NK-92 treated with Interleukin-12 subunit alpha and Interleukin-12 subunit beta, amount 100 ng/mL, for 24 hours (cell line): ENCODE measurements at regions not wholly inside any gene's neighbourhood (a gene's known extent, or its start where the extent isn't known, plus 50 kb on each side); places are given as distances from the start of the nearest gene placed in this dataset.

Source experiments
- DNase-seq: peaks from one replicate; lab custom pipeline; 2025; lab: John Stamatoyannopoulos, UW

DNA sequence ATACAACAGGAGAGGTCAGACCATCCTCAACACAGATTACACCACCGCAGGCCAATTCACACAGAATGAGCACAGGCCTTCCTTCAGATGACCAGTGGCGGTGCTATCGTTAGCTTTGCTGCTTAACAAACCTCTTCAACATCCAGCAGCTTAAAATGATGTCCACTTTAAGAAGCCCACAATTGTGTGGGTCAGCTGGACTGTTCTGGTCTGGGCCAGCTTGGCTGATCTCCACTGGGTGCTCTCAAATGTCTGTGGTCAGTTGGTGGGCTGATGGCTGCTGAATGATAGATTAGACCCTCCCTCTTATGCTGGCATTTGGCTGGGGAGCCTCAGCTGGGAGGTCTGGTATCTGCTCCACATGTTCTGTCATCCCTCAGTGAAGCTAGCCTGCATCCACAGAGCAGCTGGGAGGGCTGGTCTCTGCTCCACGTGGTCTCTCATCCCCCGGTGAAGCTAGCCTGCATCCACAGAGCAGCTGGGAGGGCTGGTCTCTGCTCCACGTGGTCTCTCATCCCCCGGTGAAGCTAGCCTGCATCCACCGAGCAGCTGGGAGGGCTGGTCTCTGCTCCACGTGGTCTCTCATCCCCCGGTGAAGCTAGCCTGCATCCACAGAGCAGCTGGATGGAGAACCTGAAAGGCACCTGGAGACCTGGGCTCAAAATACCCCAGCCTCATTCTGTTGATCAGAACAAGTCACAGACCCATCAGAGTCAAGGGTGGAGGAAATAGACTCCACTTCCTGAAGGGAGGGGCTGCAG, 203.6 kb upstream of the DIO3 start:
- DNase-seq = no peak

DNA sequence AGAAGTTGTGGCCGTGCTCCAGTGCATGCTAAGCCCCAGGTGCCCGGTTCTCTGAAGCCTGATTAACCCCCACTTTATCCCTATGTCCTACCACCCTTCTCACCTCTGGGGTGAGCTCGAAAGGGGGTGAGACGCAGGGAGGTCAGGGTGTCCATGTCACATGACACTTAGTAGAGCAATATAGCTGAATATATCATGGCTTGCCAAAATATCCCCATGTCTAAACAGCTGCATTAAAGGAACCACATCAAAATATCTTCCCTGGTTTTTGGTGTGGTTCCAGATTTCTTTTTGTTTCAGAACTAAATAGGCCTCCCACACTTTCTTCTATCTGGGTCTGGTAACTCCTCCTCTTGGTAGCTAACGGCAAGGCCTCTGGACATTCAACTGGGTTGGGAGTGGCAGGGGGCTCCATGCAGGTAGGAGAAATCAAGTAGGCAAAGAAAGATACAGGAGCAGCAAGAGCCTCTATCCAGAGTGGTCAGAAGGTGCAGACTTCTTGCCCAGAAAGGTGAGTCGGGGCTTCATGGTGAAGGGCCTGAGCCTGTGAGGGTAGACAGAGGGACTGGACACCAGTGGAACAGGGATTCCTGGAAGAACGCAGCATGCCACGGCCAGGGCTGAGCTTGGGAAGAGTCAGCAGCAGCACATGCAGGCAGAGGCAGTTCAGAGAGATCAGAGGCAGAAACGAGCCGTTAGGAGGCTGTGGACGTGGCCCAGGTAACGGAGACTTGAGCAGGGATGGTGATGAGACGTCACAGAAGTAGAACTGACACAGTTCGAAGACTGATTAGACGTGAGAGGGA, 202.8 kb upstream of the DIO3 start:
- no peak for DNase-seq

DNA sequence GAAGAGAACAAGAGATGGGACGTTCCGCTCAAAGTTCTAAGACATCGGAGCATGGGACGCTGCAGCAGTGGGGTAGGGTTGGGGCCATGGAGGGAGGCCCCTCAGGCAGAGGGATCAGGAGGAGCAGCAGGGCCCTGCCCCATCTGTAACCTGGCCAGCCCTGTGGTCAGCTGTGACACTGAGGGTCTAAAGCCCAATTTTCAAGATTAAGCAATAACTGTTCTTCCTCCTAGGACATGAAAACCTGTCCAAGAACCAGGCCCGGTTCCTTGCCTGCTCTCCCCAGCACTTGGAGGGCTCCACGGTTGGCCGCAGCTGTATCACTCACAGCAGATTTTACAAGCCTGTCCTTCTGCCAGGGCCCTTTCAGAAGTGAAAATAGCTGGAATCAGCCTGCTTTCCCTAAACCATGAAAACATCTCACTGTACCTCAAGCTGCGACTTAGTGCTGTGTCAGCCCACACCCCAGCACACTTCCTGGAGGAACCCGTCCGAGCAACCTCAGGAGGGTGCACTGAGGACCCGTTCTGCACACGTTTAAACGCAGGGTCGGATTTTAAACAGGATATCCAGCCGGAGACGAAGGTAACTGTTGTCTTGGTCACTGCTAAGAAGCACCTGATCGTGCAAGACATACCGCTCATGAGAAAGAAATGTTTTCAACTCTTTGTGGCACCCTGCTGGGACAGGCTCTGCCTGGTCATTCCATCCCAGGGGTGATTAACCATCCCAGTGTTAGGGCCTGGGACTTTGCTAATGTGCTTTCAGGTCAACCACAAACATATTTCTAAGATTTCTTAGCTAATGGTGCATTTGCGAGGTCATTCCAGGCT, 201.9 kb upstream of the DIO3 start:
- DNase-seq = no peak

DNA sequence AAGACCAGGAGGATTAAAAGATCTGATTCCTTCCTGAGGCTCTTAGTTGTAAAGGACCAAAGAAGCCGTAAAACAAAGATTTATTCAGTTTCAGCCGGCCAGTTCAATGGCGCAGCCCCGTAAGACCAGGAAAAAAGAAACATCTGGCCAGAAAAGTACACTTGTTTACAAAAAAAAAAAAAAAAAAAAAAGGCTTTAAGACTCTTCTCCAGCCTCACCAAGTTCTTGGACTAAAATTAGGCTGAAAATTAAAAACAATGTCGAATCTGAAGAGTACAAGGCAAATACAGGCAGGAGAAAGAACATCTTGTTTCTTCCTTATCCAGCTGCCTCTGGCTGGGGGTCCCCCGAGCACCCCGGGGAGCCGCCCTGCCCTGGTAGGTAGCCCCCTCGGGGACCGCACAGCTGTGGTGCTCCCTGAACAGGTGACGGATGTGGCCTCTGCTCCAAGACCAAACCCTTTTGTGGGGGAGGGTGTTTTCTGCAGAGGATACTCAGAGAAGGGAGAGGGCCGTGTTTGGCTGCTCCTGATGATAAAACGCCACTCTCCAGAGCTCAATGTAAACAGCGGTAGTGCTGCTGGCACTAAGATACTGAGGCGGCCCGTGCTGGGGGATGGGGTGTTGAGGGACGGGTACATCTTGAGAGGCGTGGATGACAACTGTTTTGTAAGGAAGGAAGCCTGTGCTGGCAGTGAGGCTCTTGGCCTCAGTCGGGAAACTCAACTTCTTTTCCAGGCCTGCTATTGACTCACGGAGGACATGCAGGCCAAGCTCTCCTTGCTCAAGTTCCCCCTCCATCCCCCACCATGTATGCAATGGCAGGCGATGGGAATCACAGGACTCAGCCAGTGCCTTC, 201.0 kb upstream of the DIO3 start:
- DNase-seq = no peak

DNA sequence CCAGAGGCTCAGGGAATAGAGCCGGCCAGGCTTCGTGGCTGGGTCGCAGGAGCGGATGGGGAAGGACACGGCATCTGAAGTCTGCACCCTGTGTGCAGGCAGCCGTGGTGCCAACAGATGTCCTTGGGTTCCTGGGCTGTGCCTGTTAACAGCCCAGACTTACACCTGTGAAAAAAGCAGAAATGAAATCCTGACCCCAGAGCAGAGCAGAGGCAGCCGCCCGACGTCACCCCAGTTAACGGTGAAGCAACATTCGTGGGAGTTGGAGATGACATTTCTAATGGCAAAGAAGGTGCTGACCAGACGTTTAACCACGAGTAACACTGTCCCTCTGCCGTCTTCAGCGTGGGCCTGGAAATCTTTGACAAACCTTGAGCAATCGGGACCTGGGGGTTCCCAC, 200.3 kb upstream of the DIO3 start:
- no peak for DNase-seq

DNA sequence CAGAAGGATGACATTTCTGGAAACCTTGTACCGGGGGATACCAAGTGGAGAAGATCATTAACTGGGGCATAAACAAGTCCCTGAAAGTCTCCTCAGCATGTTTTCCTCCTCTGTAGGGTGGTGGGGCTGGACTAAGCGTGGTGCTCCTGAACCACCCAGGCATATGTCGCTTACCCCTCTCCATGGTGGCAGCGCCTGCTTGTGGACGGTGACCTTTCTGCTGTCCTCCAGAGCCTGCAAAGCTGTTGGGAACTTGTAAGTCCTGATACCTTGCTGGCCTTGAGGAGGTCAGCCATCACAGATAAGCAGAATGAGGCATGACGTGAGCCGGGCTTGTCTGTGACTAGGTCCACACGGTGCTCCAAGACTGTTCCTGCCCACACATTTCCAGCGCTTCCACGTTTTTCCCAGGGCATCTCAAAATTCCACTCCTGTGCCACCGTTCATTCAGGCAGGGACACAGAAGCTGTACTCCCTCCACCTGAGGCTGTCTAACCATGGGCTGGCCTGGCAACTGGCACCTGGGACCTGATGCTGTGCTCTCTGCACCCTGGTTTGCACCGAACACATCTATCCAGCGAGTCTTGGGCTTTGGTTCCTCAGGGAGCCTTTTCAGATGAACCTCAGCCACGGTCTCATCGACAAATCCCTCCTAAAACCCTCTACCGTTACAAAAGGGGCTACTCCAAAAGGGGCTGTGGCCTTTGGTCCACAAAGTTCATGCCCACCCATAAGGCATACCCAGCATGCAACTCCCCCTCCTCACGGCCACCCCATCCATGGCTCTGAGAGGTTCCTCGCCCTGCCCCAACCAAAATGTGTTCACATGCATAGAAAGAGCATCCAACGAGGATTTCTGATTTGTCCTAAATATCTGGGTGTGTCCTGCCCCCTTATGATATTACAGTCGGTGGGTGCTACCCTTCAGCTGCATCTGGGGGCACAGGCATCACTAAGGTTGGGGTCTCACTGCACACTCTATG, 199.6 kb upstream of the DIO3 start:
- no peak for DNase-seq

DNA sequence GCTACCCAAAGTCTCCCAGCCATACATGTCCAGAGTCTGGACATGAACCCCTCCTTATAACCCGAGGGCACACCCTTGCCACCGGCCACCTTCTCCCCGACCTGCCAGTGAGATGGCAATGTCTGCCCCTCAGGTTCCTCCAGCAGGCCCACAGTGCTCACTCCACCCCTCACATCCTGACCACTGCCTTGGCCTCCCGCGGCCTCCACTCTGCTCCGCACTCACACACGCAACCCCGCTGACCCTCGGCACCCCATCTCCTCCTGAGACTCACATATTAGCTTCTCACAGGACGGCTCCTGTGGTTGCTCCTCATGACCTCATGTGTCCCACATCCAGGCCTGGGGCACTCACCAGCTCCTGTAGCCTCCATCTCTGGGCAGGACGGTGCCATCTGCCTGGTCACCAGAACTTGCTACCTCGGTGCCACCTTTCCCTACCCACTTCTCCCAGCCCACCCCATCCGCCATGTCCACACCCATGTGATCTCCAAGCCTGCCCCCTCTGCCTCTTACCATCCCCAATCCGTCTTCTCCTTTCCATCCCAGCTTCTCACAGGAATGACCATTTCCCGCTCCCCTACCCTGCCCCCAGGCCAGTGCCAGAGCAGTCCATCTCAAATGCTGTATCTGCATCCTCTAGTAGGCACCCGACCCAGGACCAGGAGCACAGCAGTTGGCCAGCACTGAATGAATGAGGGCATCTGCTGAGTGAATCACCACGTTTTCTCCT, 198.6 kb upstream of the DIO3 start:
- DNase-seq = no peak

DNA sequence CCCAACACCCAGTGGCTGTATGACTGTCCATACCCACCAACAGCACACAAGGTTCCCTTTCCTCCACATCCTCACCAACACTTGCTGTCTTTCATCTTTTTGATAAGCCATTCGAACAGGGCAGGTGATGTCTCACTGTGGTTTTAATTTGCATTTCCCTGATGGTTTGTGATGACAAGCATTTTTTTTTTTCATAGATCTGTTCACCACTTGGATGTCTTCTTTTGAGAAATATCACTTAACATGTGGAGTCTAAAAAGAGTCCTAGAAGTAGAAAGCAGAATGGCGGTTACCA, 198.1 kb upstream of the DIO3 start:
- DNase-seq = no peak

DNA sequence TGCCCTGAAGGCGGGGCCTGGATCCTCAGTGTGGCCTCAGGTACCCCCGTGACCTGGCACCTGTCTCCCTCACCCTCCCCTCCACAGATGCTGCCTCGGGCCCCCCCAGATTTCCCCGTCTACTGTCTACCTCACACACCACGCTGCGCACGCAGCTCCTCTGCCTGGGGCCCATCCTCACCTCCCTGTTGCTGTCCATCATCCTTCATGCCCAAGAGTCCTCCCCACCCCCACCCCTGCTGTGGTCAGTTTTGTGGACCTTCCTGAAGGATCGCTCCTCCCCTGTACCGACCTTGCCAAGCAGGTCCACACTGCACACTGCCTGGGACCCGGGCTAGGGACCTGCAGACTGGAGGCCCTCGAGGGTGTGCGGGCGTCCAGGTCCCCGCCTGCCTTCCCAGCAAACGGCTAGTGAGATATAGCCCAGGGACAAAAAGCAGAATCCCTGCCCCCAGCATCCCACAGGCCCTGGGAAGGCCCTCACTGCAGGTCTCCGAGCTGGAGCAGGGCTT, 197.4 kb upstream of the DIO3 start:
- no peak for DNase-seq

DNA sequence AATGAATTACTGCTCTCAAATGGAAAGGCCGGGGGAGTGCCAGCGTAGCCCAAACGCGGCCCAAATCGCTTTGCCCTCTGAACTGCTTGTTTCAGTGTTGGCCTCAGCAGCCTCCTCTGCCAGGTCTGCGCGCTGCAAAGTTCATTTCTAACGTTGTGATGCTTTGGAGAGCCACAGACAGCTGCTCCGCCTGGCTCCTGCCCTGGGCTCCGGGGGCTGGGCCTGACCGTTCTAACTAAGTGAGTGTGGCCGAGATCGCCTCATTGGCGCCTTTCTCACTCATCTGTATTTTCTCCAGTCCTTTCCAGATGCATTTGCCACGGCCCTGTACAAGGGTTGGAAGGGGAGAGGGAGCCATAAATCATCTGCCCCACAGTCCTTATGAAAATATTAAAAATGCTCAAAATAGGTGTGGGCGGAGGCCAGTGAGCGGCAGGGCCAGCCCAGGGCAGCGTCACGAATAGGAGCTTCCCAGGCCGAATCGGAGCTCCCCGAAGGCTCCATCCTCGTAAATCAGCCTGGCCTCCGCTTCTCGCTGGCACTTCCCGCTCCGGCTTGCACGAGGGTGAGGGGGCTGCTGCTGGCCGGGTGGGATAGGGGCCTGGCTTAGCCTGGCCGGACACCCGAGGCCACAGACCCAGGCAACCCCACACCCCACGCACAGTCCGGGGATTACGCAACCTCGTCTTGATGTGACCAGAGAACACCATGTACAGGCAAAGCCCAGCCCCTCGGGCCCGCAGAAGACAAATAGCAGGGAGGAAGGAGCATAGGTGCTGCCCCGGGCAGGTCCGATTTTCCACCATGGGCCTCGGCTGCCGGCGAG, 196.6 kb upstream of the DIO3 start:
- DNase-seq = no peak

DNA sequence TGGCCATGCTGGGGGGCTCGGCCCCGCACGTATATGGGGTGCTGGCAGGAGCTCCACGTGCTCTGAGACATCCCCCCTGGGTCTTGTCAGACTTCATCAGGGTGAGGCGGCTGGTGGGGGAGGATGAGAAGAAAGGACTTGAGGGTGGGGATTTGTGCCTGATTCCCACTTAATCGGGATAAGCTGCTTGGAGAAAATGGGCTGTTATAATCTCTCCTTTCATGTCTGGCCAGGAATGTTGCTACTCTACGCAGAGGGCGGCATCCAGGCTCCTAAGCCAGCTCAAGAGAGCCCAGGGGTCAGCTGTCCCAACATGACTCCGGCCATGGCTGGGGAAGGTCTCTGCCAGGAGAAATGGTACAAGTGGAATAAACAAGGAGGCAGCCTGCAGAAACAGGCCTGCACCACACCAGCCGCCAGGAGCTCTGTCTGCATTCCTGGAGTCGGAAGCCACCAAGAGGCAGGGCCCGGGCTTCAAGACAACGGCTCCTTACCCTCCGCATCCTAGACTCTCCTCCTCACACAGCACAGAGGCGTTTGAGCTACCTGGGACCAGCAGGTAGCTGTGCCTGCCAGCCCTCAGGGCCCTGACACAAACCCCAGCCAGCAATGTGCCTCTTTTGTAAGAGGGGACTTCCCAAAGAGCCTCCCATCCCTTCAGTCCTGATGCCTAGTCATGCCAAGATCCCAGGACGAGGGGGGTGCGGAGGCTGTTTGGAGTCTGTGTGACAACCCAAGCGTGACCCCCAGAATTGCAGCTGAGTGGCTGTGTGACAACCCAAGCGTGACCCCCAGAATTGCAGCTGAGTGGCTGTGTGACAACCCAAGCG, 195.8 kb upstream of the DIO3 start:
- DNase-seq = no peak

DNA sequence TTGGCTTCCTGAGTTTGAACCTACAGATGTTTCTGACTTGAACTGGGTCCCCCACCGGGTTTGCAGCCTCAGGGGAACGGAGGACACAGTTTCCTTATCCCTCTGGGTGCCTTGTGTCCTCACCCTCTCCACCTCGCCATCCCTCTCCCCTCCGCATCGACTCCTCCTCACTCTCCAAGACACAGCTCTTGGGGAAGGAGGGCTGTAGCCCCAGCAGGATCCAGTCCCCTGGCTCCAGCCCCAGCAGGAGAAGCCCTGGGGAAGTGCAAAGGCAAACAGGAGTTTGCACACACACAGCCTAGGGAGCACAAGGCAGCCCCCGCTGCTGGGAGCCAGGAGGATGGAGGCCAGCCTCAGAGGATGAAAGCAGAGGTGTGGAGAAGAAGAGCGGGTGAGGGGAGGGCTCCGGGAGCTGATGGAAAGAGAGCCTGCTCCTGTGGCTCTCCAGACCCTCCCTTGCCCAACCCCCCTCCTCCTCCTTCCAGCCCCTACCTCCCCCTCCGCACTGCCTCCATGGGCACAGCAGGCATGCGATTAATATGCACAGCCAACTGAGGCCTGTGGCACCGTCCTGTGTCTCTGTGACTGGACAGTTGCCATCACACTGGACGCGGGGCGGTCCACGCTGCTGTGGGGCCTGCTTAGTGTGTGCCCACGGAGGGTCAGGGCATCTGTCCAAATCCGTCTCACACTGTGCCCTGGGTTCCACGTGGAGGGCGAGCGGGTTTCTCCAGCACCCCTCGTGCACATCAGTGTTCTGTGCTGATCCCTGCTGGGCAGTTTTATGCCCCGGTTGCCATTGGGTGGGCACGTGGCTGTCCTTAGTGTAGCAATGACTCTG, 193.7 kb upstream of the DIO3 start:
- DNase-seq = no peak

DNA sequence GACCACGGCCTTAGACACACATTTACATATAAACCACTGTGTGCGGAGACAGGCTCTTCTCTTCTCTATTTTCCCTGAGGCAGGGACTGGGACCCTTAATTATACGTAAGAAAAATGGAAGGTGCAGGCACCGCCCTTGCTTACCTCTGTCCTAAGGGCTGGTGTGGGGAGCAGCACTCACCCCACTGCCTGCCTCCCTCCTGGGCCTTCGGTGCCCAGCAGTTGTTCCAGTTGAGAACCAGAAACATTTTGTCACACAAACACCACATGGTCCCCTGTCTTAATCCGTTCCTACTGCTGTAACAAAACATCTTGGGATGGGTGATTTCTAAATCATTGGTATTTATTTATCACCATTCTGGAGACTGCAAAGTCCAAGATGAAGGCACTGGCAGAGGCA, 192.7 kb upstream of the DIO3 start:
- DNase-seq = no peak

DNA sequence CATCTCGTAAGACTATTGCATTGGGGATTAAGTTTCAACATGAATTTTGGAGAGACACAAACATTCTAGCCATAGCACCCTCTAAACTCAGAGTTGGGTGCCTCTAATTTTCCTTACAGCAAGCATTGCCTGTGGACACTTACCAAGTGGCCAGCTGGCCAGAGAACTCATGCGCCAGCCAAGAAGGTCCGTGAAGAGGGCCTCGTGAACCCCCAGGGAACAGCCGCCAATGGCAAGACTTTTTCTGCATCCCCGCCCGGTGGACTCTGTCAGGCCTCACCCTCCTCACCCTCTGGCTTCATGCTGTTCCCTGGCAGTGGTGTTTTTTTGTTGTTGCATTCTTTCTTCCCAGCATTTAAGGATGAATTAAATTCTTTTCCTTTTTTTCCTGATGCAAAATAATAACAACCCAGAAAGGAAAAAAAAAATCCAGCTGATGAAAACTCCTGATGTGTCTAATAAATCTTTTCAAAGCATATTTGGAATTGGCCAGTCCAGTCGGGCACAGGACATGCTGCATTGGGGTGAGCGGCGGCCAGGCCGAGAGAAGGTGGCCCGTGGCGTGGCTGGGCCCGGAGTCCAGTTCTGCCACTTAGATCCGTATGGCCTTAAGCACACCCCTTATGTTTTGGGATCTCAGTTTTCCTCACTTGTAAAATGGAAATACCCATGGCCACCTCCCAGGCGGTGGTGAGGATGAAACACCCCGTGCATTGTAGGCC, 191.9 kb upstream of the DIO3 start:
- no peak for DNase-seq

DNA sequence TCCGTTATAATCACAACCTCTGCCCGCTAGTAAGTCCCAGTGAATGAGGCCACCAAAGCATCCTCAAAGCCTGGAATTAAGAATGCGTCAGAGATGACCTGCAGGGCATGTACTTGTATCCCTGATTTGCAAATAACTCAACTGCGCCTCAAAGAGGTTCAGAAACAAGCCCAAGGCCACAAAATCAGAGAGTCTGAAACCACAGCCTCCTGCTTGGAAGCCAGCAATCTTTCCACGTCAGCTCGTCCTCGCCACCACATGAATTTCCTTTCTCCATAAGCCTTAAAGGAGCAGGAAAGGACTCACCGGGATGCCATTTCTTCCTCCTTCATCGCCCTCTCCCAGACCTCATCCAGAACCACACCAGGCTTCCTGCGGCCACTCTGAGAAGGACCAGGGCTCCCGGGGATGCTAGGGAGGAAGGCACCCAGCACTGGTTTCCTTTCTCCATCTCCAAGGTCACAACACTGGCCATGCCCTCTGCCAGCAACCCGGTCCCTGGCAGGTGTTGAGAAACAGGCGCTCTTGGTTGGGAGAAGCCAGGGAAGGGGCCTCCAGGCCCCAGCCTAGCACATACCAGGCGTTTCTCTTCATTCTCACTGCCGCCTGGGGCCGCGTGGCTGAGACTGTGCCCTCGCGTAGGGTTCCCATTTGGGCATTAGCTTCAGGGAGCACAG, 191.2 kb upstream of the DIO3 start:
- DNase-seq = no peak
